ENCODE measurements at regions not wholly inside any gene's neighbourhood (a gene's known extent, or its start where the extent isn't known, plus 50 kb on each side); places are given as distances from the start of the nearest gene placed in this dataset.

DNA sequence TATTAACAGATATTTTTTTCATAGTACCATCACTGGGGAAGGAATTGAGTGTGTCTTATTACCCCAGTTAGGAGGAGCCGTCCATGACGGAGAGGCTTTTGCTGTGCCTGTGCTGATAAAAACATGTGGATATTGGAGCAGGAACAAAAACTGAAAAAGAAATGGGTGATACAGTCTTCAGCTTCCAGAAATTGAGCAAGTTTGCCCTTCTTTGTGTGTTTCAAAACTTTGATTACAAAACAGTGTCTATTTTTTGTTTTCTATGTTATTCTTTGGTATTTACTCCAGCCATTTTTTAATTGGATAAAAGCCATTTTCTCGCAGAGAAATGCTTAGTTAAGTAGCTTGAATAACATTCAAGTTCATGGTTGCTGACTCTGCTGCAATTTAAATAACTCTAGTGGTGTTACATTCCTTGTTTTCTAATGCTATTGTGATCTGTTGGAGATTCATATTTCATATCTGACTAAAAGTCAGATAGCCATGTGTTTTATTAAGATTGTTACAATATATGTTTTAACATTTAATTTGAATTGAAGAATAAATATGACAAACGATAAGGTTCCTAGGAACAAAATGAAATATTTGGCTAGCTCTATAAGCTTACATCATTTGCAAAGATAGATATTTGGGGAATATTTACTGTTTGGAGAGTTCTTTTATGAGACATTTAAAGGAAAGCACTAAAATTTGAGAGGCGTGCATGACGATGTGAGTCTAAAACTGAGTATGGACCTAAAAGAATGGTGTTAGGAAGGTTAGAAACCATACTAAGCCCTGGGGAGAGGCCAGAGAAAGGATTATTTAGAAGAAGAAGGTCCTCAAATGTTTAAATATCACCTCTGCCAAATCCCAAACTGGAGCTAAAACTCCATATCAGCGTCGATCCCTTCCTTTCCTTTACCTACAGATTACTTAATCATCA is 747.3 kb upstream of the CELF2 start:
- no peaks in the 10 kb centered on the region for H3K9me3 Mint-ChIP-seq
- peaks cover 2% of the 10 kb centered on the region for H3K27me3 Mint-ChIP-seq (ENCODE audit: low read depth, poor library complexity)
- DNase-seq, result no peak
- H3K27ac Mint-ChIP-seq, result no peak overlapping the region
- H3K4me1 Mint-ChIP-seq, result no peaks in the 10 kb centered on the region
- H3K36me3 Mint-ChIP-seq (ENCODE audit: low read depth), result no peaks in the 10 kb centered on the region
- no peak overlapping the region for H3K4me3 Mint-ChIP-seq
- no peak for TF ChIP-seq CTCF (IDR thresholded peaks at IDR 0.05)

GRCh38 chr10:10271639-10272192 is 746.0 kb upstream of the CELF2 start:
- Mint-ChIP-seq H3K9me3 (no peaks in the 10 kb centered on the region), H3K4me3 (no peak overlapping the region), H3K27ac (no peak overlapping the region), H3K27me3 (ENCODE audit: low read depth, poor library complexity) (peaks cover 2% of the 10 kb centered on the region), H3K4me1 (no peaks in the 10 kb centered on the region), H3K36me3 (ENCODE audit: low read depth) (no peaks in the 10 kb centered on the region)
- TF ChIP-seq CTCF (IDR thresholded peaks at IDR 0.05), result no peak
- DNase-seq, result no peak

DNA sequence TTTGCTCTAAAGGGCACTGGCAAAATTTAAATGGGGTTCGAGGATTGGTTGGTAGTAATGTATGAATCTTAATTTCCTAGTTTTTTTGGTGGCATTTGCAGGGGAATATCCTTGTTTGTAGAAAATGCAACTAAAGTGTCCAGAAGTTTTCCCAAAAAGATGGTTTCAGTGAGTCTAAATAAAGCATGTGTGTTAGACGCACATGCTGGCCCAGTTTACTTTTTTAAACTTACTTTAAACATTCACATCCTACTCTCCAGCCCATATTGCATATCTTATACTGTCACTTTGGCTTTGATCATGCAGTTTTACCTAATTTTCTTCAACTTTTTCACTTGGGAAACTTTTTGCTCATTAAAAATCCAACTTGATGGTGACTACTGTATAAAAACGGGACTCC is 744.0 kb upstream of the CELF2 start:
- Mint-ChIP-seq H3K9me3 (no peaks in the 10 kb centered on the region), H3K27me3 (ENCODE audit: low read depth, poor library complexity) (peaks cover 2% of the 10 kb centered on the region), H3K4me1 (no peaks in the 10 kb centered on the region), H3K36me3 (ENCODE audit: low read depth) (no peaks in the 10 kb centered on the region), H3K4me3 (no peak overlapping the region), H3K27ac (no peak overlapping the region)
- no peak for DNase-seq
- no peak for TF ChIP-seq CTCF (IDR thresholded peaks at IDR 0.05)

DNA sequence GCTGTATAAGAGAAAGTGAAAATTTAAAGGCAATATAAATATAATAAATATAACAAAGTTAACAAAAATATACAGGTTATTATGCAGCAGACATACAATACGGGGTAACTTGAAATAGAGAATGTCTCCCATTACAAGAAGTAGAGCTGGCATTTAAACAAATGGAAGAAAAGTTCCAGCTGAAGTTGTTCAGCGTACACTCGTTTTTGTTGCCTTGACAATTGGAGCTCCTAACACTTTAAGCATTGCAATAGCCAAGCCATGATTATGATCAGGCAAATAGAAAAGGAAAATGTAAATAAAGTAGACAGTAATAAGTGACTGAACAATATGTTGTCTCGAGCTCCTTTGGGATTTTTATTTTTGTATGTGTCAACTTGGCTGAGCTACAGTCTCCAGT is 737.8 kb upstream of the CELF2 start:
- no peak for TF ChIP-seq CTCF (IDR thresholded peaks at IDR 0.05)
- Mint-ChIP-seq H3K4me1 (no peaks in the 10 kb centered on the region), H3K9me3 (peaks cover 7% of the 10 kb centered on the region), H3K27me3 (ENCODE audit: low read depth, poor library complexity) (no peaks in the 10 kb centered on the region), H3K27ac (no peak overlapping the region), H3K4me3 (no peak overlapping the region), H3K36me3 (ENCODE audit: low read depth) (no peaks in the 10 kb centered on the region)
- DNase-seq, result no peak

GRCh38 chr10:10292501-10292900 is 725.2 kb upstream of the CELF2 start:
- DNase-seq, result no peak
- TF ChIP-seq CTCF (IDR thresholded peaks at IDR 0.05), result no peak

More at GRCh38 chr10:10292501-10292900, 725.2 kb upstream of the CELF2 start:
- Mint-ChIP-seq H3K36me3 (ENCODE audit: low read depth) (no peaks in the 10 kb centered on the region), H3K27ac (no peak overlapping the region), H3K27me3 (ENCODE audit: low read depth, poor library complexity) (peaks cover 4% of the 10 kb centered on the region), H3K9me3 (peaks cover 7% of the 10 kb centered on the region), H3K4me1 (peaks cover 13% of the 10 kb centered on the region), H3K4me3 (no peak overlapping the region)

Data from nephron progenitor cell (in vitro differentiated cells).